A673 (cell line): ENCODE measurements at regions not wholly inside any gene's neighbourhood (a gene's known extent, or its start where the extent isn't known, plus 50 kb on each side); places are given as distances from the start of the nearest gene placed in this dataset.

ENCODE experiments used
- EZH2 ChIP-seq: fragments of 200-600 bp; sonication (generic); IDR thresholded peaks from 2 replicates; pipeline ENCODE4 v1.6.1; 2017; ENCODE audit warnings: borderline replicate concordance, low read depth, mild to moderate bottlenecking, mixed read lengths, antibody characterized with exemption, low read length; ENCODE audit not compliant: poor library complexity, severe bottlenecking
- TF ChIP-seq, protein P1 (sequence below): fragments of 300-800, 200-600 bp; sonication (generic); conservative IDR thresholded peaks from 2 replicates; pipeline ENCODE4 v1.5.1; 2017; ENCODE audit warnings: low read depth, mild to moderate bottlenecking, antibody characterized with exemption, low read length, moderate library complexity, mixed read lengths

DNA sequence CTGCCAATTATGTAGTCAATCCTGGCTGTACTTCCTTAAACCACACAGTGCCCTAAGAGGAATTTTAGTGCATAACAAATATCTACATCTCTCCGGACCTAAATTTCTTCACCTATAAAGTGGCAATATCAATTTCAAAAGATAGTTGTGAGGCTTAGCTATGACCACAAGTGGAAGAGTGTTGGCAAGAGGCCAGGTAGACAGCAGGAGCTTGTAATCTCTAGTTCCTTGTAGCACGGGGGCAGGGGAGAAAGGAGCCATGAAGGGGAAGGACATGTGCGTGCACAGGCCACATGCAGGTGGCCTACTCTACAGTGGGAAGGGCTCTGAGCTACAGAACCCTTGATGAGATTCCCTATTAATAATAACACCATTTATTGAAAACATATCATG lies 269.7 kb downstream of the ABHD5 start:
- TF ChIP-seq, protein P1, sequence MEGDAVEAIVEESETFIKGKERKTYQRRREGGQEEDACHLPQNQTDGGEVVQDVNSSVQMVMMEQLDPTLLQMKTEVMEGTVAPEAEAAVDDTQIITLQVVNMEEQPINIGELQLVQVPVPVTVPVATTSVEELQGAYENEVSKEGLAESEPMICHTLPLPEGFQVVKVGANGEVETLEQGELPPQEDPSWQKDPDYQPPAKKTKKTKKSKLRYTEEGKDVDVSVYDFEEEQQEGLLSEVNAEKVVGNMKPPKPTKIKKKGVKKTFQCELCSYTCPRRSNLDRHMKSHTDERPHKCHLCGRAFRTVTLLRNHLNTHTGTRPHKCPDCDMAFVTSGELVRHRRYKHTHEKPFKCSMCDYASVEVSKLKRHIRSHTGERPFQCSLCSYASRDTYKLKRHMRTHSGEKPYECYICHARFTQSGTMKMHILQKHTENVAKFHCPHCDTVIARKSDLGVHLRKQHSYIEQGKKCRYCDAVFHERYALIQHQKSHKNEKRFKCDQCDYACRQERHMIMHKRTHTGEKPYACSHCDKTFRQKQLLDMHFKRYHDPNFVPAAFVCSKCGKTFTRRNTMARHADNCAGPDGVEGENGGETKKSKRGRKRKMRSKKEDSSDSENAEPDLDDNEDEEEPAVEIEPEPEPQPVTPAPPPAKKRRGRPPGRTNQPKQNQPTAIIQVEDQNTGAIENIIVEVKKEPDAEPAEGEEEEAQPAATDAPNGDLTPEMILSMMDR = no peak
- no peak for TF ChIP-seq EZH2
